HCT116 (cell line): ENCODE measurements at regions not wholly inside any gene's neighbourhood (a gene's known extent, or its start where the extent isn't known, plus 50 kb on each side); places are given as distances from the start of the nearest gene placed in this dataset.
"Not testable (repeated sequence)": the region's sequence is repeated elsewhere in the genome, so short reads cannot be mapped to it uniquely, and the experiment has no call there.

ENCODE experiments used
- ATAC-seq: fragments of 200-7000 bp; cut with Tn5 transposase; 2 replicates; pipeline ENCODE4 v1.9.1; 2020; ENCODE audit warnings: mild to moderate bottlenecking, moderate library complexity
- BruUV-seq: library from RNA; stranded (reverse); fragments of 400-500 nt; replicated peaks from 2 replicates; lab custom pipeline; 2021; lab: Mats Ljungman, UMichigan
- CTCF ChIA-PET: fragments of 300-600 bp; sonication (Branson Sonifier 250); formaldehyde crosslinking; loops from one replicate; lab custom pipeline; 2021; ENCODE audit warnings: antibody characterized with exemption; lab: Charles Lee
- POLR2A ChIA-PET: fragments of 300-600, 350-600 bp; sonication (Branson Sonifier 250); formaldehyde crosslinking; loops from one replicate; lab custom pipeline; 2021; ENCODE audit warnings: antibody characterized with exemption; lab: Charles Lee
- RAD21 ChIA-PET, 2 experiments: fragments of 300-600 bp; sonication (Branson Sonifier 250); formaldehyde crosslinking; loops; one replicate each; lab custom pipeline; 2023; ENCODE audit warnings: low total read pairs in 2 of 2; ENCODE audit not compliant: uncharacterized antibody in 2 of 2, unreplicated experiment in 2 of 2, low non-redundant PET in 1 of 2; lab: Charles Lee
- DNase-seq: peaks from one replicate; pipeline ENCODE4 v3.0.0-alpha.2; 2010; ENCODE audit warnings: low read depth, low spot score
- H2AFZ ChIP-seq: fragments of 200-600 bp; shearing (Covaris generic), sonication (generic); 2 replicates; pipeline ENCODE4 v1.6.1; 2017; ENCODE audit warnings: low read depth, mixed run types, mixed read lengths, antibody characterized with exemption, low read length; ENCODE audit not compliant: poor library complexity, severe bottlenecking
- H3K27ac ChIP-seq: 2 replicates; pipeline ENCODE4 v1.5.1; 2012; ENCODE audit warnings: low read depth, low read length
- H3K27me3 ChIP-seq: fragments of 200-600 bp; sonication (generic); 2 replicates; pipeline ENCODE4 v1.6.1; 2016; ENCODE audit warnings: mixed run types, low read length, mixed read lengths; ENCODE audit not compliant: insufficient read depth
- H3K36me3 ChIP-seq, 2 experiments: fragments of 200-500 bp in 1 of 2; fragments of 200-600 bp in 1 of 2; sonication (Bioruptor generic) in 1 of 2; sonication (generic) in 1 of 2; 2 replicates each; pipeline versions ENCODE4 v1.5.1 to v1.6.1; 2014 to 2016; ENCODE audit warnings: low read length in 2 of 2, inconsistent platforms in 1 of 2, mixed read lengths in 1 of 2, mixed run types in 1 of 2; ENCODE audit not compliant: insufficient read depth in 2 of 2, control insufficient read depth in 1 of 2
- H3K4me1 ChIP-seq, 2 experiments: fragments of 200-600 bp in 1 of 2; sonication (generic) in 1 of 2; 2 replicates each; pipeline versions ENCODE4 v1.5.1 to v1.6.1; 2012 to 2017; ENCODE audit warnings: low read length in 2 of 2, inconsistent platforms in 1 of 2, mild to moderate bottlenecking in 1 of 2, mixed read lengths in 1 of 2, mixed run types in 1 of 2, moderate library complexity in 1 of 2; ENCODE audit not compliant: insufficient read depth in 2 of 2, control insufficient read depth in 1 of 2
- H3K4me2 ChIP-seq: fragments of 200-600 bp; sonication (generic); 2 replicates; pipeline ENCODE4 v1.6.1; 2017; ENCODE audit warnings: mixed run types, low read length, mixed read lengths
- H3K4me3 ChIP-seq, 2 experiments: fragments of 200-600 bp in 1 of 2; sonication (generic) in 1 of 2; replicated peaks in 1 of 2; 2 replicates each; pipeline ENCODE4 v1.5.1; 2011 to 2016; ENCODE audit warnings: low read length in 2 of 2, control low read depth in 1 of 2, low read depth in 1 of 2, mild to moderate bottlenecking in 1 of 2, mixed read lengths in 1 of 2, mixed run types in 1 of 2
- H3K79me2 ChIP-seq: fragments of 200-600 bp; sonication (generic); 2 replicates; pipeline ENCODE4 v1.6.1; 2017; ENCODE audit warnings: mild to moderate bottlenecking, mixed run types, low read length, moderate library complexity, mixed read lengths; ENCODE audit not compliant: insufficient read depth
- H3K9ac ChIP-seq: fragments of 200-600 bp; sonication (generic); 2 replicates; pipeline ENCODE4 v1.6.1; 2016; ENCODE audit warnings: low read length, mixed read lengths
- H3K9me2 ChIP-seq: fragments of 200-600 bp; sonication (generic), shearing (Covaris generic); 2 replicates; pipeline ENCODE4 v1.6.1; 2017; ENCODE audit warnings: mixed run types, mild to moderate bottlenecking, moderate library complexity; ENCODE audit not compliant: insufficient read depth
- H3K9me3 ChIP-seq, 2 experiments: fragments of 200-500 bp in 1 of 2; fragments of 200-600 bp in 1 of 2; sonication (Bioruptor generic) in 1 of 2; sonication (generic) in 1 of 2; 2 replicates each; pipeline ENCODE4 v1.6.1; 2014 to 2017; ENCODE audit warnings: low read length in 2 of 2, mixed read lengths in 2 of 2, inconsistent platforms in 1 of 2, low read depth in 1 of 2, mild to moderate bottlenecking in 1 of 2, mixed run types in 1 of 2, moderate library complexity in 1 of 2; ENCODE audit not compliant: control insufficient read depth in 1 of 2, insufficient read depth in 1 of 2
- H4K20me1 ChIP-seq: fragments of 200-600 bp; sonication (generic), shearing (Covaris generic); 2 replicates; pipeline ENCODE4 v1.6.1; 2017; ENCODE audit warnings: mixed run types, mild to moderate bottlenecking, moderate library complexity; ENCODE audit not compliant: insufficient read depth
- ATF3 ChIP-seq: IDR thresholded peaks from 2 replicates; pipeline ENCODE4 v1.6.1; 2012
- CEBPB ChIP-seq: IDR thresholded peaks from 2 replicates; pipeline ENCODE4 v1.6.1; 2012; ENCODE audit warnings: low read depth
- ELF1 ChIP-seq: IDR thresholded peaks from 2 replicates; pipeline ENCODE4 v1.6.1; 2012; ENCODE audit warnings: low read depth, borderline replicate concordance
- JUND ChIP-seq: IDR thresholded peaks from 2 replicates; pipeline ENCODE4 v1.6.1; 2012
- MAX ChIP-seq: IDR thresholded peaks from 2 replicates; pipeline ENCODE4 v1.6.1; 2012
- REST ChIP-seq: IDR thresholded peaks from 2 replicates; pipeline ENCODE4 v1.6.1; 2012; ENCODE audit warnings: low read depth
- SP1 ChIP-seq: IDR thresholded peaks from 2 replicates; pipeline ENCODE4 v1.6.1; 2012; ENCODE audit warnings: low read depth
- ZFX ChIP-seq: fragments of 450-650 bp; IDR thresholded peaks from 2 replicates; pipeline ENCODE4 v1.6.1; 2017
- intact Hi-C: fragments of 100-400 bp; cut with micrococcal nuclease; formaldehyde crosslinking; loops from 2 replicates; pipeline ENCODE4 v1.10.0; 2022
- TF ChIP-seq, protein P1 (sequence below), 3 experiments: fragments of 200-600 bp in 1 of 3; sonication (generic) in 1 of 3; IDR thresholded peaks in 2 of 3; conservative IDR thresholded peaks in 1 of 3; 2 replicates each; pipeline ENCODE4 v1.5.1; 2012 to 2017; ENCODE audit warnings: low read depth in 2 of 3, low read length in 2 of 3, antibody characterized with exemption in 1 of 3, borderline replicate concordance in 1 of 3, control low read depth in 1 of 3, mild to moderate bottlenecking in 1 of 3, mixed read lengths in 1 of 3, mixed run types in 1 of 3, moderate library complexity in 1 of 3; ENCODE audit not compliant: insufficient read depth in 1 of 3

GRCh38 chr4:123007679-123008078, 85.3 kb upstream of the NUDT6 start (continued):
- TF ChIP-seq, protein P1, sequence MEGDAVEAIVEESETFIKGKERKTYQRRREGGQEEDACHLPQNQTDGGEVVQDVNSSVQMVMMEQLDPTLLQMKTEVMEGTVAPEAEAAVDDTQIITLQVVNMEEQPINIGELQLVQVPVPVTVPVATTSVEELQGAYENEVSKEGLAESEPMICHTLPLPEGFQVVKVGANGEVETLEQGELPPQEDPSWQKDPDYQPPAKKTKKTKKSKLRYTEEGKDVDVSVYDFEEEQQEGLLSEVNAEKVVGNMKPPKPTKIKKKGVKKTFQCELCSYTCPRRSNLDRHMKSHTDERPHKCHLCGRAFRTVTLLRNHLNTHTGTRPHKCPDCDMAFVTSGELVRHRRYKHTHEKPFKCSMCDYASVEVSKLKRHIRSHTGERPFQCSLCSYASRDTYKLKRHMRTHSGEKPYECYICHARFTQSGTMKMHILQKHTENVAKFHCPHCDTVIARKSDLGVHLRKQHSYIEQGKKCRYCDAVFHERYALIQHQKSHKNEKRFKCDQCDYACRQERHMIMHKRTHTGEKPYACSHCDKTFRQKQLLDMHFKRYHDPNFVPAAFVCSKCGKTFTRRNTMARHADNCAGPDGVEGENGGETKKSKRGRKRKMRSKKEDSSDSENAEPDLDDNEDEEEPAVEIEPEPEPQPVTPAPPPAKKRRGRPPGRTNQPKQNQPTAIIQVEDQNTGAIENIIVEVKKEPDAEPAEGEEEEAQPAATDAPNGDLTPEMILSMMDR (IDR thresholded peaks at IDR 0.05 in 2 of 3, conservative IDR thresholded peaks at IDR 0.05 in 1 of 3; ENCODE audit: borderline replicate concordance in 1 of 3, insufficient read depth in 1 of 3, low read depth in 2 of 3, low read length in 2 of 3): no peak
- no peak for TF ChIP-seq ATF3
- TF ChIP-seq ZFX: no peak
- TF ChIP-seq ELF1: no peak
- TF ChIP-seq, all 23 proteins: peak for 0

DNA sequence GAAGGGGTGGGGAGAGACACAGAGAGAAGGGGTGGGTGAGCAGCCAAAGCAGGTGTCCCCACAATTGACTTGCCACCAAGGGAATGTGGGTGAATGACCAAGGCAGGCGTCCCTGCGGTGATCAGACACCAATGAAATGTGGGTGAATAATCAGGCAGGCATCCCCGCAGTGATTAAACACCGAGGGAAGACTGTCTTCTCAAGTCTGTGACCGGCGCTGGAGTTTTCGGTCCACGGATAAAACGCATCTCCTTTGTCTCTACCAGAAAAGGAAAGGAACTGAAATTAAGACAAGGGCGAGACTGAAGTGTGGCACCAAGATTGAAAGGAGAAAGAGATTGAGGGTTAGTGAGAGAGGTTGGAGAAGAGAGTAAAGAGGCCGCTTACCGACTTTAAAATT, 90.0 kb upstream of the NUDT6 start:
- H3K9ac ChIP-seq, H3K79me2 ChIP-seq, H3K27me3 ChIP-seq, H4K20me1 ChIP-seq, H3K9me3 ChIP-seq, H3K4me3 ChIP-seq, POLR2A ChIA-PET, H3K4me1 ChIP-seq, RAD21 ChIA-PET, H3K36me3 ChIP-seq, H3K4me2 ChIP-seq, CTCF ChIA-PET, H2AFZ ChIP-seq, H3K9me2 ChIP-seq, intact Hi-C loops, H3K27ac ChIP-seq, DNase-seq, ATAC-seq, BruUV-seq: not testable (repeated sequence)

GRCh38 chr4:123014038-123014437, 91.6 kb upstream of the NUDT6 start:
- TF ChIP-seq MAX: no peak
- no peak for TF ChIP-seq CEBPB
- TF ChIP-seq SP1: no peak
- no peak for TF ChIP-seq JUND
- TF ChIP-seq REST: no peak
- no peaks in the 10 kb centered on the region for H3K9me3 ChIP-seq
- intact Hi-C loops: no loop called here

More at GRCh38 chr4:123014038-123014437, 91.6 kb upstream of the NUDT6 start:
- H3K9me2 ChIP-seq: no peaks in the 10 kb centered on the region
- ChIA-PET CTCF (no interaction called here), RAD21 (no interaction called here), POLR2A (no interaction called here)
- no peak overlapping the region for H3K4me3 ChIP-seq
- H4K20me1 ChIP-seq: no peaks in the 10 kb centered on the region
- H3K79me2 ChIP-seq: 0 out of 2 replicates have a peak, but pooled peaks cover 3% of the 10 kb centered on the region
- BruUV-seq: no TSS peak
- no peak overlapping the region for H3K27ac ChIP-seq
- H2AFZ ChIP-seq: no peak overlapping the region
- ATAC-seq: no peak
- H3K4me2 ChIP-seq: no peak overlapping the region
- no peaks in the 10 kb centered on the region for H3K36me3 ChIP-seq
- H3K27me3 ChIP-seq: no peaks in the 10 kb centered on the region
- no peak overlapping the region for H3K9ac ChIP-seq
- no peaks in the 10 kb centered on the region for H3K4me1 ChIP-seq
- DNase-seq: no peak
